Stomach (tissue), 4 donors: ENCODE measurements at regions not wholly inside any gene's neighbourhood (a gene's known extent, or its start where the extent isn't known, plus 50 kb on each side); places are given as distances from the start of the nearest gene placed in this dataset.

Source experiments
- EP300 ChIP-seq: sonication (generic); formaldehyde crosslinking; IDR thresholded peaks from one replicate; pipeline ENCODE4 v1.6.1; 2017; ENCODE audit warnings: antibody characterized with exemption
- POLR2AphosphoS5 ChIP-seq, 3 donors: sonication (generic); formaldehyde crosslinking; IDR thresholded peaks; one replicate each; pipeline ENCODE4 v1.6.1; 2016; ENCODE audit warnings: antibody characterized with exemption in 3 of 3
- TF ChIP-seq, protein P1 (sequence below), 7 experiments: fragments of 450-650 bp in 4 of 7; fragments of 200-600 bp in 3 of 7; sonication (generic) in 3 of 7; IDR thresholded peaks; one replicate each; pipeline ENCODE4 v1.5.1; 2016 to 2019; ENCODE audit warnings: antibody characterized with exemption in 7 of 7, control low read depth in 2 of 7, mild to moderate bottlenecking in 1 of 7

DNA sequence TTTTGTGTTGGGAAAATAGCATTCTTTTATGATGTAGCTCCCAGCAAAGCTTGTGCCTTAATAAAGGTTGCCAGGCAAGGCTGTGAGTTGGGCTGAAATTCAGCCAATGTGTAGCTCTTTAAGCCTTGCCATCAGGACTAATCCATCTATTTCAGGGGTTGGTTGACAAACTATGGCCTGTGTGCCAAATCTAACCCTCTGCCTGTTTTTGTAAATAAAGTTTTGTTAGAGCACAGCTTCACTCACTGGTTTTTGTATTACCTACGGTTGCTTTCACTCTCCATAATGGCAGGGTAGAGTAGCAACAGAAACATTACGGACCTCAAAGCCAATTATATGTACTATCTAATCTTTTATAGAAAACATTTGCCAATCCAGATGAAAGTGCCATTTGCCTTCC is 638.1 kb upstream of the POT1 start:
- TF ChIP-seq, protein P1, sequence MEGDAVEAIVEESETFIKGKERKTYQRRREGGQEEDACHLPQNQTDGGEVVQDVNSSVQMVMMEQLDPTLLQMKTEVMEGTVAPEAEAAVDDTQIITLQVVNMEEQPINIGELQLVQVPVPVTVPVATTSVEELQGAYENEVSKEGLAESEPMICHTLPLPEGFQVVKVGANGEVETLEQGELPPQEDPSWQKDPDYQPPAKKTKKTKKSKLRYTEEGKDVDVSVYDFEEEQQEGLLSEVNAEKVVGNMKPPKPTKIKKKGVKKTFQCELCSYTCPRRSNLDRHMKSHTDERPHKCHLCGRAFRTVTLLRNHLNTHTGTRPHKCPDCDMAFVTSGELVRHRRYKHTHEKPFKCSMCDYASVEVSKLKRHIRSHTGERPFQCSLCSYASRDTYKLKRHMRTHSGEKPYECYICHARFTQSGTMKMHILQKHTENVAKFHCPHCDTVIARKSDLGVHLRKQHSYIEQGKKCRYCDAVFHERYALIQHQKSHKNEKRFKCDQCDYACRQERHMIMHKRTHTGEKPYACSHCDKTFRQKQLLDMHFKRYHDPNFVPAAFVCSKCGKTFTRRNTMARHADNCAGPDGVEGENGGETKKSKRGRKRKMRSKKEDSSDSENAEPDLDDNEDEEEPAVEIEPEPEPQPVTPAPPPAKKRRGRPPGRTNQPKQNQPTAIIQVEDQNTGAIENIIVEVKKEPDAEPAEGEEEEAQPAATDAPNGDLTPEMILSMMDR (IDR thresholded peaks at IDR 0.05) = no peak
- TF ChIP-seq EP300 (no peak), POLR2AphosphoS5 (IDR thresholded peaks at IDR 0.05) (no peak)
